GM18507 (cell line): ENCODE measurements at regions not wholly inside any gene's neighbourhood (a gene's known extent, or its start where the extent isn't known, plus 50 kb on each side); places are given as distances from the start of the nearest gene placed in this dataset.

Experiments used
- DNase-seq: peaks from one replicate; pipeline ENCODE4 v3.0.0; 2011; ENCODE audit warnings: low read depth; ENCODE audit not compliant: insufficient read length; ENCODE audit errors: extremely low spot score
- FAIRE-seq: peaks from 2 replicates; lab custom pipeline; 2011; peaks lifted over from hg19 to GRCh38; lab: Jason Lieb, UNC

DNA sequence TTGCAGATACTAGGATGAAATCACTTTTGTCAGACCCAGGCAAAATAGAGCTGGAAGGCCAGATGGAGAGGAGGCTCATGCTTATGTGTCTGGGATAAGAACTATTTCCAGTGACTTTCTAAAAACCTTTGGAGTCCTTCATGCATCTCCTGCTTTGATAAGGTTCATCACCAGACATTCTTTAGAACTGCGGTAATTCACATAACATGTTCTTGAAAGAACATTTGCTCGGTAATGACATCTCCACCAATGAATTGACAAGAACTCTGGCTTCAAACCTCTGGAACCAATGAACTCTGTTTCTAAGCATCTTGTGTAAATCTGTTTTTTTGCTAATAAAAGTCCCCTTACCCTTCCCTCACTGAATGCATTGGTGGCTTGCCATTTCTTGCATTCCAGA lies 112.0 kb upstream of the KL start:
- DNase-seq: no peak
- FAIRE-seq: no peak

DNA sequence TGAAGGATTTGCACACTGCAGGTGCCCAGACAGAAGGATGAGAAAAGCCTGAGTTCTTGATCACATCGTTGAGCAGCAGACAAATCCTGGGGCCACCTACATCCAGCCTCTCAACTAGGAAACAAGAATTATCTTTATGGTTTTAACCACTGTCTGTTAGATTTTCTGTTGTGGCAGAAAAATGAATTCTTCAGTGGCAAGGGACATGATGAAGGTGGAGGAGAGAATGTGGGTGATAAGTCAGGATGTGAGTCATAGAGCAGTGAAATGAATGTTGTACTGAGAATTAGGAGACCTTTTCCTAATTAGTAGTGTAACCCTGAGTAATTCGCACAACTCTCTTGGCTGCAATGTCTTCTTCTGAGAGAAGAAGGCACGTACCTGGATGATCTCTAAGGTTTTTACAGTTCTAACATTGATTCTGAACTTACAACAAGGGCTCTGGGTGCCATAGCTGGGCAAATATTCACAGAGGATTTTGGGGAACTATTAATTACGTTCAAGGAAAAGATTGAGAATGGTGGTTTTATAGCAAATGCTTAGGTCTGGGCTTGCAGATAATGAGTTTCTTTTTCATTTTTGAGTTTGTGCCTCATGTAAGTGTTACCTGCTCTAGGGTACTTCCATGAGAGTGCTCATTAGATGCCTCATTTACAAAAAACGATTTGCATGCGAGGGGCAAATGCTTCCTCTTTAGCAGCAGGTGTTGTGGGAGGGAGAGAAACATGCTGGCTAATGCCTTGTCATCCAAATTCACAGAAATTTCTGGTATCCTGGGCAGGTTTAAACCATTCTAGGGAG lies 111.0 kb upstream of the KL start:
- FAIRE-seq (peak; percentile 52), DNase-seq (no peak)

DNA sequence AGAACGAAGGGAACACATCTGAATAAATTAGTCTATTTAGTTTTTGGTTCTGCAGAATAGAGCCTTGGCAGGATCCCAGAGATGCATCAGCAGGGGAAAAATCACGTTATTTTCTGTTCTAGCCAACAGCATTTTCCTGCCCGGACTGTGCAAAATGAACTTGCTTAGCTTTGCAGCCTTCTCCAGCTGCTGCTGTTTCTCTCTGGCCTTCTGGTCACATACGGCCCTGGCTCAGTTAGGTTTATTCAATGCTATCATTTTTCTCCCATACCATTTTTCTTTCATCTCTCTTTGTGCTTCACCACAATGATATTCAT lies 110.4 kb upstream of the KL start:
- FAIRE-seq: no peak

DNA sequence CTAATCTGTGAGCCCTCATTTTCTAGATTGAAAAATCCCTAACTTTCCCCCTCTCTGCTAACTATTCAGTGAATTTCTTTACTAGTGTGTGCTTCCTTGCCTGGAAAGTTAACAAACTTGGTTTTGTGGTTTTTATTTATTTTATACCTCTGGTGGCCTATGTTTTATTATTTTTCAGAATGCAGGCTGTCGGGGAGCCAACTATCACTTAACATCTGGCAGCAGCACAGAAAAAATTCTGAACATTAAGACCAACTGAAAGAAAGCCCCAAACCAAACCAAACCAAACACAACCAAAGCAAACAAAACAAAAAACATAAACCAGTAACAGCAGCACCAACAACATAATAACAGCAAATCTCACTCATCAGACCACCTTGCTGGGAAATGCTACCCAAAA lies 109.0 kb upstream of the KL start:
- no peak for DNase-seq
- FAIRE-seq: no peak

More for the DNA sequence above, 110.4 kb upstream of the KL start:
- no peak for DNase-seq

DNA sequence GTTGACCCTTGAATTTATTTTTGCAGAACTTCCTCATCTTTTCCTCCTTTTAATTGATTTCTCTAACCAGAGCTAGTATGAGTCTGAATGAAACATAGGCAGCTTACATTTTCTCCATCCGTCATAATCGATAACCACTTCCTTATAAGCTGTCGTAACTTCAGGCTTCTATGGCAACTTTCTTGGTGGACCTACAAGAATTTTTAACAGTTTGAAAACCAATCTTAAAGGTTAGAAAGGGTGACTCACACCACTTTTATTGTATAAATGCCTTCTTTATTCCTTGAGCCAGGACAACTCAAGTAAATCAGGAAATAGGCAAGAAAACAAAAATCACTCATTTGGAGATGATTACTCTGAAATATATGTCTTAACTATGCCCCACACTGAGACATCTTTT lies 105.7 kb upstream of the KL start:
- DNase-seq (no peak), FAIRE-seq (no peak)

DNA sequence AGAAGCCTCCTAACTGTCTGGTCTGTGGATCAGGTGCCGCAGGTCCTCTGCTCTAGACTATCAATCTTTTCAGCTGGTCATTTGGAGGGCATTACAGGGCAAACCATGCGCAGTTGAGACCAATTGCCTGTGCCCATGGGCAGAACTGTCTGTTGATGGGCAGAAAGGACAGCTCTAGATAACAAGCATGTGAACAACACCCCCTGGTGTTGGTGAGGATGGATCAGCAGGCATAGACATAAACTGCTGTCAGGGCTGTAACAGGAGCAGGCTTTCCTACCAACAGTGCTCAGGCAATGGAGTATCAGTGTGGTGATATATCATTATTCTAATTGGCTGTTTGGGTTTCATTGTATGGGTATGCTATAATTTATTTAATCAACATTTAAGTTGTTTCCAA lies 104.7 kb upstream of the KL start:
- no peak for DNase-seq
- FAIRE-seq: peak; percentile 74

DNA sequence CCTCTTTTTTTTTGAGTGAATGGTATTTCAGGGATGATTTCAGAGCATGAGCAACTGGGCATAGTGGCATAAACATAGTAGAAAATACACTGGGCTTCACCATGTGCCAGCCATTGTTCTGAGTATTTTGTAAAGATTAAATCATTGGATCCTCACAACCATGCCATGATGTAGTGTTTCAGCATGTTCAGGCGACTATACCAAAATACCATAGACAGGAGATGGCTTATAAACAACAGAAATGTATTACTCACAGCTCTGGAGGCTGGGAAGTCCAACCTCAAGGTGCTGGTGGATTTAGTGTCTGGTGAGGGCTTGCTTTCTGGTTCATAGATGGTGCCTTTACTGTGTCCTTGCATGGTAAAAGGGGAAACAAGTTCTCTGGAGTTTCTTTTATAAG lies 101.5 kb upstream of the KL start:
- FAIRE-seq (no peak), DNase-seq (no peak)

DNA sequence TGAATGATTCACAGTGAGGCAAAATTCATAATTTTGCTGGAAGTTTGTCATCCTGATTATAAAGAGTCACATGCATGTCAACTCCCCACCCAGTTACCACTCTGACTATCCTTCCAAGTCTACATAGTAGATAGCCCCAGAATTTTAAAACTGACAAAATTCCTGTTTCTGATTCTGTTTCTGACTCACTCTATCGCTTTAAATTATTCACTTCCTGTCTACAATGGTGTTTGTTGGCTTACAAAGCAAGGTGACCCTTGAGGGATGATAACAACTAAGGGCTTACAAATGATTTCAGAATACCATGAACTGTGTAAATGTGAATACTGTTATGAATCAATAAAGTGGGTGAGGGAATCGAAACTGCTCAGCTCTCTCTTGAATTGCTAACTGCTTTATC lies 98.7 kb upstream of the KL start:
- FAIRE-seq: no peak
- no peak for DNase-seq

DNA sequence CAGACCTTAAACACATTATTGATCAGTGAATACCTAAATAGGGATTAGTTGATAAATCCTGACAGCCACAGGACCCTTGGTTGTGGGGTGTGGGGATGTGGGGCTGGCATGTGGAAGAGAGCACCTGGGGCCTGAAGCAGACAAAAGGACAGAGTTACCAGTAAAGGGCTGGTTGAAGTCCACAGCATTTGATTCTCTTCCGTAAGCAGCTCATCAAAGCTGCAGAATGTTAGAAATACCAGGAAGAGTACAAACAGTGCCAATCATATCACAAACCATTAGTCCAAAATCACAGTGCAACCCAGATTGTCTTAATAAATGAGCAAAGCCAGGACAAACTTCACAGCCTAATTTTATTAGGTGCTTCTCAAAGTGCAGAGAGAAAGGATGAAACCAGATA lies 92.5 kb upstream of the KL start:
- FAIRE-seq (no peak), DNase-seq (no peak)

DNA sequence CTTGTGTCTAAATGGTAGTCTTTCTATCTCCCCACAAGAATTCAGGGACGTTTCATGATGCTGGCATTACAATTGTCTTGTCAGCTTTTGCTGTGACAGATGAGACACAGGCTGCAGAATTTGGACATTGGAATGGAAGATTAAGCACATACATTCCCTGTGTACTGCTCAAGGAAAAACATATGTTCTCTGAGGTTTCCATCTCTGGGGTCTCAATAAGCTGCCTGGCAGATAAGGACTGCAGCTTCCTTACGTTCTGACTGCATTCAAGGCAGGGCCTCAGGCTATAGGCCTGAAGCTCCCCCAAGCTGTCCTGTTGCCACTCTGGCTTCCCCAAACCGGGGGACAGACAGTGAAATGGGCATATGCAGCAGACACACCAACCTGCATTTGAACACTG lies 91.3 kb upstream of the KL start:
- DNase-seq (no peak), FAIRE-seq (no peak)

DNA sequence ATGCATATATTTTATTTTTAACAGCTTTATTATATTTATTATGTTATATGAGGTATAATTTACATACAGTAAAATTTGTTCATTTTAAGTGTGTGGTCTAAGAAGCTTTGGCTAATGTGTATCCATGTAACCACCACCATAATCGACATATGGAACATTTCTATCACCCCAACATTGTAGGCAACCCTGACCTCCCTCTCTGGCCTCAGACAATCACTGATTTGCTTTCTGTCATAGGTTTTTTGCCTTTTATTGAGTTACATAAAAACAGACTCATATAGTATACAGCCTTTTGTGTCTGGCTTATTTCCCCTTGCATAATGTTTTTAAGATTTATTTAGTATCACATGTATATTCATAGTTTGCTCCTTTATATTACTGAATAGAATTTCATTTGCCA lies 90.7 kb upstream of the KL start:
- DNase-seq: no peak
- no peak for FAIRE-seq

DNA sequence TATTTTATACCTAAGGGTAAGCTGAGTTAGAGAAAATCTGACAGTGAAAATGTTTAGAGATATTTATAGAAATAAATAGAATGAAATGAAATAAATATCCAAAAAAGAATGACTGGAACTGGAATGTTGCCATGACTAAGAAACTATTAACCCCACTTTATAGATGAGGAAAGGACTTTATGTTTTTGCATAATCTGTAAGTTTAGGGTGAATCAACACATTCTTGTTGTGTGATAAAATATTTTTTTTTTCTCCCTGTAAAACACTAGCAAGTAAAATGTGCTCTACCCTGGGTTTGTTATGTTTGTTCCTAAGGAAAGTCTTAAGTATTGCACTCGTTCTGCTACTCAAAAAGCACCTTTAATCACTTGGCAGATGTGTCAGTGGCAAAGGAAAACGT lies 83.8 kb upstream of the KL start:
- no peak for DNase-seq
- no peak for FAIRE-seq

DNA sequence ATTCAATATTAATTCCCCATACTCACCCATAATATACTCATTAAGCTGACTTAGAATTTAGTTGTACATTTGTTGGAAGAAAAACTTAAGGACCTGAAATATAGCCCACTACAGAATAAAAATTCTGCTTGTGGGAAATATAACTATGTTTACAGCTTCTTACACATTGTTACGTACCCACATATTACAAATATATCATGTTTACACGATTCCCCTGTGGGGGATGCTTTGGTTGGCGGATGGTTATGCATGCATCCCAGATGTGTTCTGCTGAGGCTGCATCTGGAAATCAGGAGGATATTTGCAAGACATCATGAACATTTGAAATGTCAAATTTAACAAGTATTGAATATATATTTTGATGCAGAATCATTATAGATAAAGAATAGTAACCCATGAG lies 79.5 kb upstream of the KL start:
- FAIRE-seq (no peak), DNase-seq (no peak)

DNA sequence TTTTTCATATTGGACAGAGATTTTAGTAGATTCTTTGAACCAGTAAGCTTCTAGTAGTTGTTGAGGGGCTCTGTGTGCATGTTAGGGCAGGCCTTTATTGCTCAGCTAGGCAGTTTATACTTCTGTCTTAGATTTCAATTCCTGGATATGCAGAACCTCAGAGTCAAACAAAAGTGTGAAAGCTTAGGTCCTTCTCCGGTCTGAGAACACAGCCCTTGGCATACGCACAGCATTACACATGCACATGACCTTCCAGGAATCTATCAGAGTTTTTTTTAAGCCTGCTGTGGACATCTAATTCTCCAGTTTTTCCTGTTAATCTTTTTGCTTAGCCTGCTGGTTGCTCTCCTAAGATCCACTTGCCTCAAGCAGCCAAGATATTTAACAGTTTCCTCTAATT lies 77.9 kb upstream of the KL start:
- FAIRE-seq: no peak
- no peak for DNase-seq

DNA sequence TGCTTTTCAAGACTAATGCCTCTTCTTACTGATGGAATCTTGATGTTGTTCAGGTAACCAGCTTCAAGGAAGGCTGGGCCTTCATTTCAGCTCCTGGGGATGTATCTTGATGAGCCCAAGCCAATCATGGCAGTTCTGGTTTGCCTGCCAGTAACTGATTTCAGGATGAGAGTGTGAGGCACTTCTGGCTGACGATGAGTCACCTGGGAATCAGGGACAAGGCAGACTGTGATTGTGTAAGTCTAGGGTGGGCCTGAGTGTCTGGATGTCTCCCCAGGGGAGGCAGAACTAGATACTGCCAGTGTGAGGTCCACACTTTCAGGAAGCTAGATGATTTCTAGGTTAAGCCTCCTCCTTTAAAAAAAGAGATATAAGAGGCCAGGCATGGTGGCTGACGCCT lies 77.3 kb upstream of the KL start:
- DNase-seq (no peak), FAIRE-seq (no peak)

DNA sequence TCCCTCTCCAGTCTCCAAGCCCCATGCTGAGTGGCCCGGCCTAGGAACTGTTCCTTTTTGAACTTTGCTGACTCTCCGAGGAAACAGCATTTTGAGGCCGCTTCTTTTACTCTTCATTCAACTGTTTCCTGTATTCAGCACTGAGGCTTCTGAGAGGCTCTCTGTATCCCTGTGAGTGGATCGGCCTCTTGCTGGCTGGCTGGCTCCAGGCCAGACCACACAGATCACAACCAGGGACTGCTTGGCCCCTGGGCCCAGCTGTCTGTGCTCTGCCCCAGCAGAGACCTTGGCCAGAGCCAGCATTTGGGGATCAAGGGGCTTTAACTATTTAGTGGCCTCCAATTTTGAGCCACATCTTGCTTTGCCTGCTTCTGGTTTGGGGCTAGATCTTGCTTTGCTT lies 75.6 kb upstream of the KL start:
- DNase-seq: no peak
- no peak for FAIRE-seq

DNA sequence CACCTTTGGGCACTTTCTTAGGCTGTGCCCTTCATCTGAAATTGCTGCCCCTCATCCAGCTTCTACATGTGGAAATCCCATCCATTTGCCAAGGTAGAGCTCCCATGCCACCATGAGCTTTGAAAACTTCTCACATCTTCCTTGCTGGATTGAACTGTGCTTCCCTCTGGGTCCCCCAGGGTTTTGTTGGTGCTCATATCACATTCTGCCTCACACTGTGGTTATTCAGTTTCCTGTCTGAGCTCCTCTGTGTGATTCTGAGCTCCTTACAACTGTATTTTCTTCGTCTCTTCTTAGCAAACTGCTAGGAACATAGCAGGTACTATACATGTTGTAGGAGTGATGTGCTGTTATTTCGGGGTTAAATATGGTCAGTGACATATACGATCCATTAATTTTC lies 74.9 kb upstream of the KL start:
- no peak for DNase-seq
- FAIRE-seq: peak; percentile 73

DNA sequence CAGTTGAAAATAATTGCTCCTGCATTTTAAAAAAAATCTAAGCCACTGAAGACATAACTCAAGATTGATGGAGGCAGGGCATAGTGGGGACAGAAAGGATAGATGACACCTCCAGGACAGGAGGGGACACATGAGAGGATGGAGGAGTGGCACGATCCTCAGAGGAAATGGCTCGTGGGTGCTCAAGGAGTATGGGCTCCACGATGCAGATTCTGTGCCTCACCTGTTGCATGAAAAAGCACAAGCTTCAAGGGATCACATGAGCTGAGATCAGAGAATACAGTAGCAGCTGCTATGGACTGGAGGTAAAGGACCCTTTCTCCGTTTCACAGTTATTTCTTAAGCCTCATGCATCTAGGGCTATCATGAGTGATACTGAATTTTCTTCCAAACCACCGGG lies 69.7 kb upstream of the KL start:
- FAIRE-seq (no peak), DNase-seq (no peak)

DNA sequence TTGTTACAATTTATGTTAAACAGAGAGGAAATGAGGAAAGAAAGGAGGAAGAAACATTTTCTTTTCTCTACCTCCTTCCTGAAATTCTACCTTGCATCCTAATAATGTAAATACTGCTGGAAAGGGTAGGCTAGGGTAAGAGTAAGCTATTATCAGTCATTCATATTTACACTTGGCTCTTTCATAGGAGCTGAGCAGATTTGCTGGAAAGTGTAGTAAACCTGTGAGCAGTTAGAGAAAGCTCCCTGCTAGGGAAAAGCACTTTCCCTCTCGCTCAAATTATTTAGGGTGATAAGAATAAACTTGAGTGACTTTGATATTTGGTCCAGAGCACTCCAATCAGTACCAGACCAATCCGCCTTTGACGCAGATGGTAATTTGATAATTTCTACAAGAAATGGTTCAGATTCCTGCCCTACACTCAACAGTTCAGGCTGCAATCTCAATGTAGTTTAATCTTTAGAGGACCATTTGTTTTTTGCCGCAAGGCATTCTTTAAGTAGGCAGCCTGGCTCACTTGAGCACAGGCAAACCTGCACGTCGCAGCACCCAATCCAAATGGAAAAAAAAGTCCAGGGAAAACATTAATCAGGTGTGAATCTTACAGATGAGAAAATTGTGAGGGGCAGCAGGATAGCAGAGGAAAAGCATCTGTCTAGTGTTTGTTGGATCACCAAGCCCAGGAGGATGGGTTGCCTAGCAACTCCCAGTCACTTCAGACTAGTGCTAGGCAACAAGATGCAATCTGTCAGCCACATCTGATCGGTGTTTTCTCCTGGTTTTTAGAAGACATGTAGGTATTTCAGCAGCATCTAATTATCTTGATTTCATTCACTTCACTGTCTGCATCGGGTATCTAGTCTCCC lies 68.6 kb upstream of the KL start:
- DNase-seq (no peak), FAIRE-seq (no peak)

DNA sequence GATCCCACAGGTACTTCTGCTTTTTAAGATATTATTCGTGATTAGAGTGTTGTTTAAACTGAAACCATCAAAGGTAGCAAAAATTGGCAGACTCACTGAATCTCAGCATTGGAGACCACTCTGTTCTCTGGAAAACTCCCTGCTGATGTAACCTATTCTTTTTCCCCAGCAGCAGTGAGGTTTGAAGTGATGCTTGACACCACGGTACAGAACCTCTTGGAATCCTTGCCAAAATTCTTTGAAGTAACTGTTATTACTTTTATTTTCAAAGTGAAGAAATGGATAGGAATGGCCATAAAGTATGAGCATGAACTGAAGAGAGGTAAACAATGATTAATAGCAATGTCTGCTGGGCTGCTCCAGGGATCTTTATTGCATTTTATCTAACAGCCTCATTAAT lies 66.4 kb upstream of the KL start:
- FAIRE-seq (no peak), DNase-seq (no peak)

DNA sequence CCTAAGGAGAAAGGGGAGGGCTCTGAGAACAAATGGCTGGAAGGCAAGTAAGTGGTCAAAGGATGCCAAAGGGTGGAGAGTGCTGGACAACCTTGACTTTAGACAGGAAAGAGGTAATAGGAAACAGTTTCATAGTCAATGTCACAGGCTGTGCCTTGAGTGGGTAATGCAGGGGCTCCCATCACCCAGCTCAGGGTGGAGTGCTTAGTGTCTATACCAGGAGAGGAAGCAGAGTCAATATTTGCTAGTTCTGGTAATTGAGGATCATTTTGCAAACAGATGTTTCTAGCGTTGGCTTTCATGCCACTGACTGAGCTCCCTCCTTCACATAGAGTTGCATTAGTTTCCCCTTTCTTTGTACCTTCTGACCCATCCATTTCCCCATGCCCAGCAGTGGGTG lies 64.6 kb upstream of the KL start:
- DNase-seq: no peak
- no peak for FAIRE-seq
